Naive thymus-derived CD4-positive, alpha-beta T cell (primary cell): ENCODE measurements at regions not wholly inside any gene's neighbourhood (a gene's known extent, or its start where the extent isn't known, plus 50 kb on each side); places are given as distances from the start of the nearest gene placed in this dataset.

Experiments
- ATAC-seq: fragments of 150-1000 bp; cut with Tn5 transposase; 2 replicates; pipeline ENCODE4 v1.10.0; 2021; ENCODE audit warnings: mild to moderate bottlenecking, moderate library complexity
- CTCF ChIA-PET: fragments of 350-600 bp; sonication (Branson Sonifier 250); formaldehyde crosslinking; loops from one replicate; lab custom pipeline; 2021; ENCODE audit warnings: antibody characterized with exemption; lab: Charles Lee
- POLR2A ChIA-PET: fragments of 350-600 bp; sonication (Branson Sonifier 250); formaldehyde crosslinking; loops from one replicate; lab custom pipeline; 2021; ENCODE audit warnings: antibody characterized with exemption, inconsistent platforms; lab: Charles Lee
- DNase-seq, 9 donors: peaks; one replicate each; pipeline versions ENCODE4 v3.0.0 to v3.0.0-alpha.2; 2020 to 2022; ENCODE audit warnings: mixed read lengths in 1 of 9
- H3K27ac ChIP-seq: one replicate; pipeline ENCODE4 v1.7.0; 2013; ENCODE audit warnings: mild to moderate bottlenecking, low read depth, low read length, moderate library complexity
- H3K27me3 ChIP-seq, 2 donors: one replicate each; pipeline ENCODE4 v1.7.0; 2013; ENCODE audit warnings: low read length in 2 of 2, mild to moderate bottlenecking in 2 of 2, moderate library complexity in 2 of 2; ENCODE audit not compliant: control insufficient read depth in 2 of 2, insufficient read depth in 2 of 2
- H3K36me3 ChIP-seq, 3 experiments: 1 replicate in 2 of 3; 2 replicates in 1 of 3; pipeline ENCODE4 v1.7.0; 2013; ENCODE audit warnings: low read length in 3 of 3, mild to moderate bottlenecking in 3 of 3, moderate library complexity in 1 of 3; ENCODE audit not compliant: insufficient read depth in 3 of 3, control insufficient read depth in 2 of 3
- H3K4me1 ChIP-seq, 2 donors: one replicate each; pipeline ENCODE4 v1.7.0; 2013; ENCODE audit warnings: low read length in 2 of 2, mild to moderate bottlenecking in 2 of 2, moderate library complexity in 1 of 2; ENCODE audit not compliant: control insufficient read depth in 2 of 2, insufficient read depth in 2 of 2
- H3K4me3 ChIP-seq: 2 replicates; pipeline ENCODE4 v1.7.0; 2013; ENCODE audit warnings: mild to moderate bottlenecking, low read length
- H3K9me3 ChIP-seq, 3 experiments: 1 replicate in 2 of 3; 2 replicates in 1 of 3; pipeline ENCODE4 v1.7.0; 2013; ENCODE audit warnings: low read length in 3 of 3; ENCODE audit not compliant: control insufficient read depth in 2 of 3
- H3K27ac Mint-ChIP-seq, 9 donors: one replicate each; pipeline ENCODE4 v1.8.0; 2020 to 2022; ENCODE audit warnings: mixed read lengths in 9 of 9, mild to moderate bottlenecking in 8 of 9, moderate library complexity in 5 of 9, inconsistent platforms in 2 of 9
- H3K27me3 Mint-ChIP-seq, 5 donors: one replicate each; pipeline ENCODE4 v1.8.0; 2021 to 2022; ENCODE audit warnings: mixed read lengths in 5 of 5, mild to moderate bottlenecking in 1 of 5
- H3K36me3 Mint-ChIP-seq, 5 donors: one replicate each; pipeline ENCODE4 v1.8.0; 2020 to 2022; ENCODE audit warnings: mixed read lengths in 5 of 5, mild to moderate bottlenecking in 3 of 5, inconsistent platforms in 1 of 5
- H3K4me1 Mint-ChIP-seq, 7 donors: one replicate each; pipeline ENCODE4 v1.8.0; 2020 to 2022; ENCODE audit warnings: mixed read lengths in 7 of 7, mild to moderate bottlenecking in 3 of 7, inconsistent platforms in 1 of 7
- H3K4me3 Mint-ChIP-seq, 10 donors: one replicate each; pipeline ENCODE4 v1.8.0; 2020 to 2022; ENCODE audit warnings: mild to moderate bottlenecking in 10 of 10, mixed read lengths in 10 of 10, moderate library complexity in 6 of 10, inconsistent platforms in 2 of 10
- H3K9me3 Mint-ChIP-seq, 11 donors: one replicate each; pipeline ENCODE4 v1.8.0; 2020 to 2022; ENCODE audit warnings: mixed read lengths in 11 of 11, mild to moderate bottlenecking in 4 of 11, inconsistent platforms in 1 of 11, moderate library complexity in 1 of 11
- intact Hi-C, 2 donors: fragments of 100-400 bp; cut with micrococcal nuclease; formaldehyde crosslinking; loops; one replicate each; pipeline ENCODE4 v1.15.1; 2023

GRCh38 chr1:105137543-105138457 is 1388.1 kb downstream of the AMY1C start:
- Histone ChIP-seq H3K36me3 (no peaks in the 10 kb centered on the region), H3K4me3 (no peak overlapping the region), H3K27ac (no peak overlapping the region), H3K27me3 (no peaks in the 10 kb centered on the region), H3K4me1 (no peaks in the 10 kb centered on the region), H3K9me3 (peaks cover 0 to 3% (median 0%) of the 10 kb centered on the region in 3 experiments)
- DNase-seq (no peak), ATAC-seq (no peak)
- H3K4me3 Mint-ChIP-seq = no peak overlapping the region
- no peak overlapping the region for H3K27ac Mint-ChIP-seq
- ChIA-PET POLR2A (no interaction called here), CTCF (interaction anchor here (0.6 kb wide), 1 partner anchor 42 kb away, joined by 3 read pairs; no protein-coding TSS in a partner anchor)
- H3K4me1 Mint-ChIP-seq = no peaks in the 10 kb centered on the region
- intact Hi-C loops = no loop called here
- no peaks in the 10 kb centered on the region for H3K27me3 Mint-ChIP-seq
- H3K36me3 Mint-ChIP-seq = peaks cover 0 to 5% (median 0%) of the 10 kb centered on the region in 5 donors
- peaks cover 0 to 23% (median 8%) of the 10 kb centered on the region in 11 donors for H3K9me3 Mint-ChIP-seq

GRCh38 chr1:105138458-105138893 is 1388.8 kb downstream of the AMY1C start:
- H3K4me1 ChIP-seq = no peaks in the 10 kb centered on the region
- ATAC-seq = no peak

GRCh38 chr1:105172788-105173187 is 1423.1 kb downstream of the AMY1C start:
- H3K4me3 ChIP-seq = no peak overlapping the region
- no peaks in the 10 kb centered on the region for H3K36me3 ChIP-seq
- Mint-ChIP-seq H3K4me3 (no peak overlapping the region), H3K27me3 (no peaks in the 10 kb centered on the region), H3K27ac (no peak overlapping the region), H3K4me1 (no peaks in the 10 kb centered on the region), H3K9me3 (peaks cover 0 to 12% (median 4%) of the 10 kb centered on the region in 11 donors), H3K36me3 (no peaks in the 10 kb centered on the region)
- DNase-seq = no peak
- H3K27me3 ChIP-seq = no peaks in the 10 kb centered on the region
- ATAC-seq = no peak
- CTCF ChIA-PET = no interaction called here
- POLR2A ChIA-PET = no interaction called here
- no peaks in the 10 kb centered on the region for H3K4me1 ChIP-seq
- intact Hi-C loops = no loop called here
- H3K9me3 ChIP-seq = no peaks in the 10 kb centered on the region
- H3K27ac ChIP-seq = no peak overlapping the region

More at GRCh38 chr1:105138458-105138893, 1388.8 kb downstream of the AMY1C start:
- H3K9me3 Mint-ChIP-seq = peaks cover 0 to 23% (median 8%) of the 10 kb centered on the region in 11 donors
- no peaks in the 10 kb centered on the region for H3K4me1 Mint-ChIP-seq
- no peaks in the 10 kb centered on the region for H3K27me3 Mint-ChIP-seq
- H3K27ac Mint-ChIP-seq = no peak overlapping the region
- peaks cover 0 to 5% (median 0%) of the 10 kb centered on the region in 5 donors for H3K36me3 Mint-ChIP-seq
- peaks cover 0 to 3% (median 0%) of the 10 kb centered on the region in 3 experiments for H3K9me3 ChIP-seq
- no peak overlapping the region for H3K27ac ChIP-seq
- H3K4me3 Mint-ChIP-seq = no peak overlapping the region
- no peaks in the 10 kb centered on the region for H3K27me3 ChIP-seq
- DNase-seq = no peak
- POLR2A ChIA-PET = no interaction called here
- CTCF ChIA-PET = no interaction called here
- no peaks in the 10 kb centered on the region for H3K36me3 ChIP-seq
- no peak overlapping the region for H3K4me3 ChIP-seq
- intact Hi-C loops = no loop called here

GRCh38 chr1:105180789-105181188 is 1431.1 kb downstream of the AMY1C start:
- ChIA-PET POLR2A (no interaction called here), CTCF (no interaction called here)
- H3K27ac ChIP-seq = no peak overlapping the region
- Mint-ChIP-seq H3K4me1 (no peaks in the 10 kb centered on the region), H3K36me3 (no peaks in the 10 kb centered on the region), H3K4me3 (no peak overlapping the region), H3K9me3 (peaks cover 0 to 18% (median 7%) of the 10 kb centered on the region in 11 donors), H3K27me3 (no peaks in the 10 kb centered on the region), H3K27ac (no peak overlapping the region)
- H3K27me3 ChIP-seq = no peaks in the 10 kb centered on the region
- intact Hi-C loops = no loop called here
- peaks cover 0 to 4% (median 0%) of the 10 kb centered on the region in 3 experiments for H3K9me3 ChIP-seq
- no peak overlapping the region for H3K4me3 ChIP-seq
- ATAC-seq (no peak), DNase-seq (no peak)
- H3K4me1 ChIP-seq = no peaks in the 10 kb centered on the region
- no peaks in the 10 kb centered on the region for H3K36me3 ChIP-seq

- peaks cover 0 to 27% (median 9%) of the 10 kb centered on the region in 11 donors for H3K9me3 Mint-ChIP-seq
These were observed 1455.2 kb downstream of the AMY1C start for GRCh38 chr1:105204836-105205371.

GRCh38 chr1:105208581-105208980 is 1458.9 kb downstream of the AMY1C start:
- H3K4me3 ChIP-seq = no peak overlapping the region
- POLR2A ChIA-PET = no interaction called here
- Mint-ChIP-seq H3K4me1 (no peaks in the 10 kb centered on the region), H3K9me3 (peaks cover 0 to 52% (median 14%) of the 10 kb centered on the region in 11 donors), H3K4me3 (no peak overlapping the region), H3K27ac (no peak overlapping the region), H3K36me3 (peaks cover 0 to 4% (median 0%) of the 10 kb centered on the region in 5 donors), H3K27me3 (no peaks in the 10 kb centered on the region)
- no peaks in the 10 kb centered on the region for H3K9me3 ChIP-seq
- CTCF ChIA-PET = no interaction called here
- DNase-seq (no peak), ATAC-seq (no peak)
- no peaks in the 10 kb centered on the region for H3K27me3 ChIP-seq
- intact Hi-C loops = no loop called here
- no peaks in the 10 kb centered on the region for H3K36me3 ChIP-seq
- no peak overlapping the region for H3K27ac ChIP-seq
- no peaks in the 10 kb centered on the region for H3K4me1 ChIP-seq

More at GRCh38 chr1:105204836-105205371, 1455.2 kb downstream of the AMY1C start:
- intact Hi-C loops = no loop called here
- Histone ChIP-seq H3K9me3 (peaks cover 0 to 4% (median 0%) of the 10 kb centered on the region in 3 experiments), H3K4me3 (no peak overlapping the region), H3K4me1 (no peaks in the 10 kb centered on the region), H3K27ac (no peak overlapping the region), H3K27me3 (no peaks in the 10 kb centered on the region), H3K36me3 (no peaks in the 10 kb centered on the region)
- no peak for DNase-seq
- ChIA-PET CTCF (interaction anchor here (0.6 kb wide), 1 partner anchor 50 kb away, joined by 3 read pairs; no protein-coding TSS in a partner anchor), POLR2A (no interaction called here)
- Mint-ChIP-seq H3K27ac (no peak overlapping the region), H3K4me1 (no peaks in the 10 kb centered on the region), H3K27me3 (no peaks in the 10 kb centered on the region), H3K36me3 (peaks cover 0 to 4% (median 0%) of the 10 kb centered on the region in 5 donors), H3K4me3 (no peak overlapping the region)
- ATAC-seq = no peak
